Sigmoid colon (tissue), 4 donors: ENCODE measurements at regions not wholly inside any gene's neighbourhood (a gene's known extent, or its start where the extent isn't known, plus 50 kb on each side); places are given as distances from the start of the nearest gene placed in this dataset.
"Not testable (repeated sequence)": the region's sequence is repeated elsewhere in the genome, so short reads cannot be mapped to it uniquely, and the experiment has no call there.

Experiments
- CTCF ChIP-seq, 4 experiments: fragments of 450-650 bp in 3 of 4; fragments of 200-600 bp in 1 of 4; IDR thresholded peaks; one replicate each; pipeline ENCODE4 v1.5.1; 2016 to 2019; ENCODE audit warnings: antibody characterized with exemption in 4 of 4, mild to moderate bottlenecking in 3 of 4, moderate library complexity in 2 of 4
- POLR2A ChIP-seq, 2 donors: fragments of 450-650 bp; IDR thresholded peaks; one replicate each; pipeline ENCODE4 v1.6.1; 2016; ENCODE audit warnings: antibody characterized with exemption in 2 of 2, mild to moderate bottlenecking in 2 of 2, moderate library complexity in 2 of 2
- POLR2AphosphoS5 ChIP-seq, 4 donors: sonication (generic); formaldehyde crosslinking; IDR thresholded peaks; one replicate each; pipeline ENCODE4 v1.6.1; 2017; ENCODE audit warnings: antibody characterized with exemption in 4 of 4

- TF ChIP-seq CTCF, POLR2AphosphoS5, POLR2A (IDR thresholded peaks at IDR 0.05): not testable (repeated sequence)
Observed at GRCh38 chr5:1613515-1613914, 89.8 kb upstream of the LPCAT1 start.
